Activated naive CD4-positive, alpha-beta T cell treated with anti-CD3 and anti-CD28 coated beads, Interleukin-2, amount 10 ng/mL, durations not matched to agents 7 days and 5 days (primary cell): ENCODE measurements at regions not wholly inside any gene's neighbourhood (a gene's known extent, or its start where the extent isn't known, plus 50 kb on each side); places are given as distances from the start of the nearest gene placed in this dataset.
"Not testable (repeated sequence)": the region's sequence is repeated elsewhere in the genome, so short reads cannot be mapped to it uniquely, and the experiment has no call there.

Source experiments
- CTCF ChIA-PET: fragments of 350-600 bp; sonication (Branson Sonifier 250); formaldehyde crosslinking; loops from one replicate; lab custom pipeline; 2021; ENCODE audit warnings: antibody characterized with exemption; lab: Charles Lee
- DNase-seq: peaks from one replicate; pipeline ENCODE4 v3.0.0-alpha.2; 2020
- H3K27ac Mint-ChIP-seq: one replicate; pipeline ENCODE4 v1.8.0; 2021; ENCODE audit warnings: mild to moderate bottlenecking, moderate library complexity, mixed read lengths
- H3K27me3 Mint-ChIP-seq: one replicate; pipeline ENCODE4 v1.8.0; 2021; ENCODE audit warnings: mild to moderate bottlenecking, mixed read lengths
- H3K36me3 Mint-ChIP-seq: one replicate; pipeline ENCODE4 v1.8.0; 2021; ENCODE audit warnings: mixed read lengths
- H3K4me1 Mint-ChIP-seq: one replicate; pipeline ENCODE4 v1.8.0; 2021; ENCODE audit warnings: mixed read lengths
- H3K4me3 Mint-ChIP-seq: one replicate; pipeline ENCODE4 v1.8.0; 2021; ENCODE audit warnings: mild to moderate bottlenecking, moderate library complexity, mixed read lengths
- H3K9me3 Mint-ChIP-seq: one replicate; pipeline ENCODE4 v1.8.0; 2021; ENCODE audit warnings: mixed read lengths

DNA sequence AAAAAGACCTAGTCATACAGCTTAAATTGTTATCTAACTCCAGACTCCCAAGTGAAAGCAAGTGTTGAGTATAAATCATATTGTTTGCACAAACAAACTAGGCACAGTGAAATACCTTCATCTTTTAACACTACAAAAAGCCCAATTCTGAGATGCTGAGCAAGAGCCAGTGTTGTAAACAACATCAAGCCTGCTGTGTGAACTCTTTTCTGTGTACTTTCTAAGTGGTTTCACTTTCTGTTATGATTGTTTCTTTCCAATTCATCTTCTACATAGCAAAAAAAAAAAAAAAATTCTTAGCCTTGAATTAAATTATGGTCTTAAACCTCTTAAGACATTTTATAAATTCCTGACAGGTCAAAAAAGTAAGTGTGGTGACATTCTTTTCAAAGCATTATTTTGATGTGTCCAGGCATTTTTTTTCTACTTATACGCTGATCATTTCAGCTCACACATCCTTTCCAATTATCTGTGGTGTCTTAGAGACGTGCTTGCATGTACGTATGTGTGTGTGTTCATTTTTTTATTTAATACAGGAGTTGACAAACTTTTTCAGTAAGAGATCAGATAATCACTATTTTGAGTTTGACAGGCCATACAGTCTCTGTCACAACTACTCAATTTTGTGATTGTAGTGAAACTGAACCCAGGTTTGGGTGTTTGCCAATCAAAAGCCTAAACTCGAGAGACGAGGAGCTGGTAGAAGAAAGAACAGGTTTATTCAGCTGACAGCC, 556.1 kb downstream of the CDH9 start:
- Mint-ChIP-seq H3K27me3 (no peaks in the 10 kb centered on the region), H3K27ac (no peak overlapping the region), H3K9me3 (peaks cover 10% of the 10 kb centered on the region), H3K36me3 (no peaks in the 10 kb centered on the region), H3K4me1 (no peaks in the 10 kb centered on the region), H3K4me3 (no peak overlapping the region)
- no peak for DNase-seq
- CTCF ChIA-PET: interaction anchor here (0.9 kb wide), 1 partner anchor 12 kb away, joined by 3 read pairs; no protein-coding TSS in a partner anchor

DNA sequence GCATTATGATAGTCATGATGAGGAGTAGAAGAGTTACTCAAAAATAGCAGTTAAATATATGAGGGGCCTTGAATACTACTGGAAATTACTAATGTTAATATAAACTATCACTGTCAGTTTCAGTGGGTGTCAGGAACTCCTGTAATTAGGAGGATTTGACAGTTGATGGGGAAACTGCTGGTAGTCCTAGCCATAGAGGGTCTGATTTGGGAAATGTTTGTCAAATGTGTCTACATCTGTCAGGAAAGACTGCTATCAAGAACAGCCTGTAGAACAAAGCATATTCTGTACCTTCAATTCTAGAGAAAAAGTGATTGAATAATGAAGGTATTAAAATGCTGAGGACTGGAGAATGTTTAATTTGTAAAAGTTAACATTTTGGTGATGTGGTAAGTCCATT, 567.9 kb downstream of the CDH9 start:
- CTCF ChIA-PET: interaction anchor here (0.5 kb wide), 1 partner anchor 12 kb away, joined by 3 read pairs; no protein-coding TSS in a partner anchor
- no peaks in the 10 kb centered on the region for H3K36me3 Mint-ChIP-seq
- no peak overlapping the region for H3K27ac Mint-ChIP-seq
- DNase-seq: no peak
- H3K27me3 Mint-ChIP-seq: no peaks in the 10 kb centered on the region
- no peaks in the 10 kb centered on the region for H3K4me1 Mint-ChIP-seq
- H3K9me3 Mint-ChIP-seq: peaks cover 9% of the 10 kb centered on the region
- no peak overlapping the region for H3K4me3 Mint-ChIP-seq

DNA sequence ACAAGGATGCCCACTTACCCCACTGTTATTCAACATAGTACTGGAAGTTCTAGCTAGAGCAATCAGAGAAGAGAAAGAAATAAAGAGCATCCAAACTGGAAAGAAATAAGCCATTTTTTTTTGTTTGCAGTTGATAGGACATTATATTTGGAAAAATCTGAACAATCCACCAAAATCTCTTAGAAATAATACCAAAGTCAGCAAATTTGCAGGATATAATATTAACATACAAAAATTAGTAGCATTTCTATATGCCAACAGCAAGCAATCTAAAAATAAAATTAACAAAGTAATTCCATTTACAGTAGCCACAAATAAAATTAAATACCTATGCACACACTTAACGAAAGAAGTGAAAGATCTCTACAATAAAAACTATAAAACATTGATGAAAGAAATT, 599.3 kb downstream of the CDH9 start:
- Mint-ChIP-seq H3K9me3 (peaks cover 13% of the 10 kb centered on the region), H3K36me3 (no peaks in the 10 kb centered on the region), H3K4me1 (no peaks in the 10 kb centered on the region), H3K27ac (no peak overlapping the region), H3K27me3 (no peaks in the 10 kb centered on the region), H3K4me3 (no peak overlapping the region)
- no peak for DNase-seq
- CTCF ChIA-PET: no interaction called here

DNA sequence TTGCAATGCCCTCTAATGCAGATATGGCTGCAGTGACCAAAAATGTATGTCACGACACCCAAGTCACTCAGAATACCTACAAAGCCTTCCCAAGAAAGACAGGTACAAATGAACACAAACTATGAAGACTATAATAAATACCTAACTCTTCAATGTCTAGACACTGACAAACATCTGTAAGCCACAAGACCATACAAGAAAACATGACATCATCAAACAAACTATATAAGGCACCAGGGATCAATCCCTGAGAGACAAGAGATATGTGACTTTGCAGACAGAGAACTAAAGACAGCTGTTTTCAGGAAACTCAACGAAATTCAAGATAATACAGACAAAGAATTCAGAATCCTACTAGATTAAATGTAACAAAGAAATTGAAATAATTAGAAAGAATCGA, 603.7 kb downstream of the CDH9 start:
- Mint-ChIP-seq H3K4me3 (no peak overlapping the region), H3K9me3 (peaks cover 21% of the 10 kb centered on the region), H3K36me3 (no peaks in the 10 kb centered on the region), H3K27ac (no peak overlapping the region), H3K27me3 (no peaks in the 10 kb centered on the region), H3K4me1 (no peaks in the 10 kb centered on the region)
- DNase-seq: no peak
- CTCF ChIA-PET: no interaction called here

GRCh38 chr5:26432386-26432785, 606.0 kb downstream of the CDH9 start:
- H3K36me3 Mint-ChIP-seq: no peaks in the 10 kb centered on the region
- CTCF ChIA-PET: no interaction called here
- DNase-seq: no peak
- H3K27ac Mint-ChIP-seq: no peak overlapping the region
- no peak overlapping the region for H3K4me3 Mint-ChIP-seq
- no peaks in the 10 kb centered on the region for H3K4me1 Mint-ChIP-seq
- H3K27me3 Mint-ChIP-seq: no peaks in the 10 kb centered on the region
- H3K9me3 Mint-ChIP-seq: peaks cover 23% of the 10 kb centered on the region

DNA sequence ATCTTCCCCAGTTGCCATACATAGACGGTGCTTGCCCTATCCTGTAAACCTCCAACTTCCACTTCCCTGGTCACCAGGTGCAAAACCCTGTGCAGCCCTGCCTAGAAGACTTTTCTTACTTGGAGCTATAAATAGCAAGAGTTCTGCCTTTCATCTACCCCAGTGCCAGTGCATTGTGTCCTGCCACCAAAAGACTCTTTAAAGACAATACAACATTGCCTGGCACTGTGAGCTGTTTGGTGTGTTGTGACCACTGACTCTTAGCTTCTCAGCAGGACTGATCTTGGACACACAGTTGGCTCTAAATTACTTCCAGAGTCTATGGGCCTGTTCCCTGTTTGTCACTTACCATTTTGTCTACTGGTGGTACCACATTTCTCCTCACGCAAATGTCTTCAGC, 608.1 kb downstream of the CDH9 start:
- CTCF ChIA-PET: no interaction called here
- Mint-ChIP-seq H3K27ac (no peak overlapping the region), H3K36me3 (no peaks in the 10 kb centered on the region), H3K27me3 (no peaks in the 10 kb centered on the region), H3K4me3 (no peak overlapping the region), H3K9me3 (peaks cover 20% of the 10 kb centered on the region), H3K4me1 (no peaks in the 10 kb centered on the region)
- DNase-seq: no peak

DNA sequence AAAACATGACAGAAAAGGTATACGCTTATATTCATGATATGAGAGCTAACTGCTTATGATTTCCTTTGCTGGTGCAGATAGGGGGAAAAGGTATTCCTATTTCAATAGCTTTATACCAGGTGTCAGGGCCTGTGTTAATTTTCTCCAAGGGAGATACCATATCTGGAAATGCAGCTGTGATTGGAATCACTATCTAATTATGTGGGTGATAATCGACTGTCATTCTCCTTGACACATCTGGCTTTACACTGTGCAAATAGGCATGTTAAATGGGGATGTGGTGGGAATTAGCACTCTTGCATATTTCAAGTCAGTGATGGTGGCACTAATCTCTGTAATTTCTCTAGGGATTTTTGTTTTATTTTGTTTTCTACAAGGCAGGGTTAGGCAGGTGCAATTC, 611.1 kb downstream of the CDH9 start:
- no peaks in the 10 kb centered on the region for H3K27me3 Mint-ChIP-seq
- CTCF ChIA-PET: no interaction called here
- H3K4me1 Mint-ChIP-seq: no peaks in the 10 kb centered on the region
- H3K9me3 Mint-ChIP-seq: peaks cover 11% of the 10 kb centered on the region
- no peaks in the 10 kb centered on the region for H3K36me3 Mint-ChIP-seq
- DNase-seq: no peak
- no peak overlapping the region for H3K4me3 Mint-ChIP-seq
- no peak overlapping the region for H3K27ac Mint-ChIP-seq

- no peaks in the 10 kb centered on the region for H3K4me1 Mint-ChIP-seq
- no peak overlapping the region for H3K27ac Mint-ChIP-seq
- CTCF ChIA-PET: no interaction called here
These were observed 618.4 kb downstream of the CDH9 start for GRCh38 chr5:26419987-26420386.

DNA sequence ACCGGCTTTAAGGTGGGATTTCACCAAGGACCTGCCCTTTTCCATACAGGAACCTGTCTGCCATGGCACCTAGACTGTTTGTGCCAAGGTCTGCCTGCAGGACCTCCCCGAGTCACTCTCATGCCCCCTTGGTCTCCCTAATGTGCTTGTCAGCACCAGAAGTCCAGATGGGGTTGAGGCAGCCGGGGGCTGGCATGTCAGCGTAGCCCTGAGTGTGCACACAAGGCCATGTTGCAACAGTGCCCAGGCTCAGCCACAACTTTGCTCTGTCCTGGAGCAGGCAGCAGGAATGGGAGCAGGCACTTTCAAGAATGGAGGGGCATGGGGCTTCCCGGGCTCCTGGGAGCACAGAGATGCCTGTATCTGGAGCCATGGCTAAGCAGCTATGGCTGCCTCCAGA, 621.5 kb downstream of the CDH9 start:
- CTCF ChIA-PET: no interaction called here
- Mint-ChIP-seq H3K36me3 (no peaks in the 10 kb centered on the region), H3K4me3 (no peak overlapping the region), H3K27ac (no peak overlapping the region), H3K9me3 (peaks cover 6% of the 10 kb centered on the region), H3K4me1 (no peaks in the 10 kb centered on the region), H3K27me3 (no peaks in the 10 kb centered on the region)
- no peak for DNase-seq

More at GRCh38 chr5:26419987-26420386, 618.4 kb downstream of the CDH9 start:
- no peak overlapping the region for H3K4me3 Mint-ChIP-seq
- peaks cover 6% of the 10 kb centered on the region for H3K9me3 Mint-ChIP-seq
- no peaks in the 10 kb centered on the region for H3K36me3 Mint-ChIP-seq
- no peaks in the 10 kb centered on the region for H3K27me3 Mint-ChIP-seq
- DNase-seq: no peak

GRCh38 chr5:26415987-26416779, 622.2 kb downstream of the CDH9 start:
- Mint-ChIP-seq H3K36me3 (no peaks in the 10 kb centered on the region), H3K27ac (no peak overlapping the region), H3K4me3 (no peak overlapping the region), H3K27me3 (no peaks in the 10 kb centered on the region), H3K9me3 (peaks cover 13% of the 10 kb centered on the region), H3K4me1 (no peaks in the 10 kb centered on the region)
- CTCF ChIA-PET: no interaction called here
- DNase-seq: no peak

DNA sequence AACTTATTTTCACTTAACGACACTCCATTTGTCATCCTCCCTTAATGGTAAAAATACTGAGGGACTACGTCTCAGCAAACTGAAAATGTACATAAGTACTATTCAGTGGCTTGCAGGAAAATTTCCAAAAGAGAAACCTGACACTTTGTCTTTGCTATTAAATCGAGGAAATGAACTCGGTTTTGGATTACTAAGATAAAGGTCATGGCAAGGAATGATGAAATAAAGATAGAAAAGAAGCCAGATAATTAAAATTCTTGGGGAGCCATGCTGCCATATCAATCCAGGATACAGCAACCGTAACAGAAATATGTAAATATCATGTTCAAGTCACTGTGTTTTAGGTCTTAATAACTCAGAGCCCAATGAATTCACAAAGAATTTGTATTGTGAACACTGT, 647.8 kb downstream of the CDH9 start:
- H3K27me3 Mint-ChIP-seq: no peaks in the 10 kb centered on the region

DNA sequence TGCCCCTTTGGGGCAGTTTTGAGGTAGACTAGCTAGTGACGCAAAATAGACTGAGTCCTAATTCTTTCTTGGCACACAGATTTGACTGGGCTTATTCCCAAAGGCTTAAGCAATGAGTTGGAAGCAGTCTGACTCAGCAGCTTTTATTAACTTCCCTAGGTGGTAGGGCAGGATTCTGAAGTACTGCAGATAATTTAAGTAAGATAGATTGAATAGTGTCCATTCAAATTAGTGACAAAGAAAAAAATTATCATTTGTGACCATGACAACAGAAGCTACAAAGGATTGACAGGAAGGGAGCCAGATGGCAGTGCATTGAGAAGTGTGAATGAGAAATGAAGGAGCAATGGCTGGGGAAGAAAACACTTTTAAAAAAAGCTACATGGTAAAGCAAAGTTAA, 649.4 kb downstream of the CDH9 start:
- Mint-ChIP-seq H3K27me3 (no peaks in the 10 kb centered on the region), H3K4me1 (no peaks in the 10 kb centered on the region), H3K4me3 (no peak overlapping the region), H3K27ac (no peak overlapping the region), H3K9me3 (peaks cover 16% of the 10 kb centered on the region), H3K36me3 (no peaks in the 10 kb centered on the region)
- CTCF ChIA-PET: no interaction called here
- DNase-seq: no peak

More for the DNA sequence above, 647.8 kb downstream of the CDH9 start:
- Mint-ChIP-seq H3K36me3 (no peaks in the 10 kb centered on the region), H3K27ac (no peak overlapping the region), H3K4me3 (no peak overlapping the region), H3K4me1 (no peaks in the 10 kb centered on the region), H3K9me3 (peaks cover 21% of the 10 kb centered on the region)
- DNase-seq: no peak
- CTCF ChIA-PET: no interaction called here

DNA sequence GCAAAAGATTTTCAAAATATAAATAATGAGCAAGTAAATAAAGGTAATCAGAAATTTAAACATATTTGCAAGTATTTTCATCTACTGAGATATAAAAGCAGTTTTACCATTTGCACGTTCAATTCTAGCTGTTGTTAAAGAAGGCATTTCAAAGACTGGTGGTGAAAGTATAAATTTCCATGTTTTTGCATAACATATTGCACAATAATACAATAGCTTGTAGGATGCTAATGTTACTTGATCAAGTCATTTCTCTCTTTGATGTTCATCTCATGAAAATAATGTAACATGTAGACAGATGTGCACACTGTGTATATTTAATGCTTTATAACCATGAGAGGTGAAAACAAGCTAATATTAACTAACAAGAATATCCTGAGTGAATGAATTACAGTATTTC, 651.9 kb downstream of the CDH9 start:
- Mint-ChIP-seq H3K4me3 (no peak overlapping the region), H3K4me1 (no peaks in the 10 kb centered on the region), H3K27ac (no peak overlapping the region), H3K9me3 (peaks cover 13% of the 10 kb centered on the region), H3K27me3 (no peaks in the 10 kb centered on the region), H3K36me3 (no peaks in the 10 kb centered on the region)
- no peak for DNase-seq
- CTCF ChIA-PET: no interaction called here

DNA sequence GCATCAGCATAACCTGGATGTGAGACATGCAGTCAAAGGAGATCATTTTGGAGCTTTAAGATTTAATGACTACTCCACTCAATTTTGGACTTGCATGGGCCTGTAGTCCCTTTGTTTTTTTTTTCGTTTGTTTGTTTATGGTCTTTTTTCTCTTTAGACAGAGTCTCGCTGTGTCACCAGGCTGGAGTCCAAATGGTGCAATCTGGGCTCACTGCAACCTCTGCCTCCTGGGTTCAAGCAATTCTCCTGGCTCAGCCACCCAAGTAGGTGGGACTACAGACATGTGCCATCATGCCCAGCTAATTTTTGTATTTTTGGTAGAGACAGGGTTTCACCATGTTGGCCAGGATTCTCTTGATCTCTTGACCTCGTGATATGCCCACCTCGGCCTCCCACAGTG, 673.8 kb downstream of the CDH9 start:
- H3K4me1 Mint-ChIP-seq, H3K27me3 Mint-ChIP-seq, H3K4me3 Mint-ChIP-seq, CTCF ChIA-PET, DNase-seq, H3K36me3 Mint-ChIP-seq, H3K27ac Mint-ChIP-seq: not testable (repeated sequence)
- peaks cover 31% of the 10 kb centered on the region for H3K9me3 Mint-ChIP-seq

GRCh38 chr5:26343801-26344325, 694.5 kb downstream of the CDH9 start:
- DNase-seq: no peak
- CTCF ChIA-PET: no interaction called here
- Mint-ChIP-seq H3K9me3 (peaks cover 10% of the 10 kb centered on the region), H3K27me3 (no peaks in the 10 kb centered on the region), H3K4me1 (no peaks in the 10 kb centered on the region), H3K36me3 (no peaks in the 10 kb centered on the region), H3K4me3 (no peak overlapping the region), H3K27ac (no peak overlapping the region)
